PFSK-1 (cell line): ENCODE measurements at regions not wholly inside any gene's neighbourhood (a gene's known extent, or its start where the extent isn't known, plus 50 kb on each side); places are given as distances from the start of the nearest gene placed in this dataset.

Experiments
- FOXP2 ChIP-seq: optimal IDR thresholded peaks from 2 replicates; pipeline ENCODE3; 2011; ENCODE audit warnings: borderline replicate concordance, control low read depth, inconsistent platforms; ENCODE audit not compliant: insufficient read depth; ENCODE audit errors: extremely low read length, extremely low read depth
- POLR2AphosphoS5 ChIP-seq: IDR thresholded peaks from 2 replicates; pipeline ENCODE4 v1.6.1; 2012; ENCODE audit warnings: low read depth, mild to moderate bottlenecking, control low read depth, low read length, moderate library complexity
- REST ChIP-seq, 2 experiments: IDR thresholded peaks; 2 replicates each; pipeline versions ENCODE4 v1.6.1 to v1.8.0; 2011 to 2012; ENCODE audit warnings: low read depth in 2 of 2, low read length in 2 of 2, control low read depth in 1 of 2, inconsistent platforms in 1 of 2, mild to moderate bottlenecking in 1 of 2, moderate library complexity in 1 of 2; ENCODE audit not compliant: insufficient read depth in 1 of 2
- SIN3A ChIP-seq: IDR thresholded peaks from 2 replicates; pipeline ENCODE4 v1.6.1; 2012; ENCODE audit warnings: mild to moderate bottlenecking, low read length, moderate library complexity, borderline replicate concordance; ENCODE audit not compliant: insufficient read depth
- TAF1 ChIP-seq: IDR thresholded peaks from 2 replicates; pipeline ENCODE4 v1.6.1; 2012; ENCODE audit warnings: low read length, control low read depth, borderline replicate concordance; ENCODE audit not compliant: insufficient read depth

GRCh38 chr3:194280777-194281176, 70.4 kb downstream of the CPN2 start:
- TF ChIP-seq TAF1, result no peak
- no peak for TF ChIP-seq REST (IDR thresholded peaks at IDR 0.05; ENCODE audit: insufficient read depth in 1 of 2, low read depth in 2 of 2, low read length in 2 of 2)
- no peak for TF ChIP-seq FOXP2
- no peak for TF ChIP-seq POLR2AphosphoS5
- TF ChIP-seq SIN3A, result no peak

GRCh38 chr3:194281306-194281705, 69.8 kb downstream of the CPN2 start:
- TF ChIP-seq POLR2AphosphoS5 (no peak), FOXP2 (no peak), SIN3A (no peak), REST (IDR thresholded peaks at IDR 0.05; ENCODE audit: insufficient read depth in 1 of 2, low read depth in 2 of 2, low read length in 2 of 2) (no peak)

GRCh38 chr3:194281766-194282165, 69.4 kb downstream of the CPN2 start:
- TF ChIP-seq SIN3A, result no peak
- TF ChIP-seq POLR2AphosphoS5, result no peak
- no peak for TF ChIP-seq FOXP2
- no peak for TF ChIP-seq TAF1
- TF ChIP-seq REST (IDR thresholded peaks at IDR 0.05; ENCODE audit: insufficient read depth in 1 of 2, low read depth in 2 of 2, low read length in 2 of 2), result no peak

GRCh38 chr3:194282436-194283122, 68.5 kb downstream of the CPN2 start:
- TF ChIP-seq POLR2AphosphoS5 (no peak), TAF1 (no peak), SIN3A (no peak), FOXP2 (no peak), REST (IDR thresholded peaks at IDR 0.05; ENCODE audit: insufficient read depth in 1 of 2, low read depth in 2 of 2, low read length in 2 of 2) (no peak)
